GM21825 (cell line): ENCODE measurements at regions not wholly inside any gene's neighbourhood (a gene's known extent, or its start where the extent isn't known, plus 50 kb on each side); places are given as distances from the start of the nearest gene placed in this dataset.
"Not testable (repeated sequence)": the region's sequence is repeated elsewhere in the genome, so short reads cannot be mapped to it uniquely, and the experiment has no call there.

Experiments used
- ATAC-seq: cut with Tn5 transposase; IDR thresholded peaks from one replicate; pipeline ENCODE4 v1.9.1; 2021; ENCODE audit warnings: mild to moderate bottlenecking, moderate library complexity; ENCODE audit not compliant: unreplicated experiment

DNA sequence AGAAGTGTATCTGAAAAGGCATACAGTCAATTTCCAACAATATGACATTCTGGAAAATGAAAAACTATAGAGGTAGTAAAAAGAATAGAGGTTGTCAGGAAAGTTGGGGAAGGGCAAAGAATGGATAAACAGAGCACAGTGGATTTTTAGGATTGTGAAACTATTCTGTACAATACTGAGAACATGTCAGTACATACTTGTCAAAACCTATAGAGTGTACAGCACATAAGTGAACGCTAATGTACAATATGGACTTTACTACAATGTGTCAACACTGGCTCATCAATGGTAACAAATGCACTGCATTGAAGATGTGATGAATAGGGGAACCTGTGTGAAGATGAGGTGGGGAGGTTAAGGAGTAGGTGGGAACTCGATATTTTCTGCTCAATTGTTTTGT is 483.0 kb upstream of the PFKP start:
- ATAC-seq = no peak

DNA sequence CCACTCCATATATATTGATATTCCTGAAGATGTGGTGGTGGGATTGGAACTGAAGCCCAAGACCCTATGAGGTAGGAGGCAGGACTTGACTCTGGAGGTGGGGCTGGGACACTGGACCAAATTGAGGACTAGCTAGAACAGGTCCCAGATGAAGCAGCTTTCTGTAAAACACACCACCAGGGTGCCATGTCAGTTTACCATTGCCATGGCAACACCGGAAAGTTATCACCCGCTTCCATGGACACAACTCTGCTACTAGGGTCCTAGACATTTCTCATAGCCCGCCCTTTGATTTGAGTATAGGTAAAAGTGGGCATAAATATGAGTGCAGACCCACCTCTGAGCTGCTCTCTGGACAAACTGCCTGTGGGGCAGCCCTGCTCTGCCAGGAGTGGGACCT is 490.5 kb upstream of the PFKP start:
- no peak for ATAC-seq

DNA sequence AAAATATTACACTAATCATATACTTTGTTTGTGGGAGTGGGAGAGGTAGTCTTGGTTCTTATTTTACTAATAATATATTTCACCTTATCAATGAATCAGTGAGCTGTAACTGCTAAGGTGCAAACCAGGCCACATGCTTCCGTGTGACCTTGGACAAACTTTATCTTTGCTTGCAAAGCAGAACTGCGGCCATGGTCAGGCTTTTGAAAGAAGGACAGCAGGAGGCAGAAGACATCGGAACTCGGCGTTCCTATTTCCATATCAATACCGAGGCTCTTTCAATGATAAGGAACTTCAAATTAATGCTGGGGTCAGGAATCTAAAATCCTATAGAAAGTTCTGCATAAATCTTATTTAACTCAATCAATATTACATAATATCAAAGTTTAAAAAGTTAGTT is 491.9 kb upstream of the PFKP start:
- no peak for ATAC-seq

DNA sequence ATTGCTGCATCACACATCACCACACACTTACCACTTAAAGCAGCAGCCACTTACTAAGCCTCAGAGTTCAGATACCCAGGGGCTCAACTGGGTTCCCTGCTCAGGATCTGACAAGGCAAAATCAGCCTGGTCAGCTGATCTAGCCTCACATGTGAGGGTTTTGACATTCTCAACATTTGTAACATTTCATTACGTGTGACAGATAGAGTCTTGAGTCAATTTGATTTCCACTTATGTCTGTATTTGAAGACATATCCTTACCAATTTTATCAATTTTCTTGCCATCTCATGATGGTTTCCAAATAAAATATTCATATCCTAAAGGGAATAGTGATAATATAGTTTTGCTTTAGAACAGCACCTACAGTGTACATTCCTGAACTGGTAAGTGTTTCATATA is 494.7 kb upstream of the PFKP start:
- ATAC-seq = no peak

- ATAC-seq = peak; percentile 73
Observed at GRCh38 chr10:2556883-2557282, 510.5 kb upstream of the PFKP start.

GRCh38 chr10:2548071-2548470 is 519.3 kb upstream of the PFKP start:
- no peak for ATAC-seq

- ATAC-seq = no peak
Observed at GRCh38 chr10:2547606-2548005, 519.7 kb upstream of the PFKP start.

- not testable (repeated sequence) for ATAC-seq
Observed at GRCh38 chr10:2546894-2547293, 520.5 kb upstream of the PFKP start.

- ATAC-seq = no peak
Observed at GRCh38 chr10:2543974-2544373, 523.4 kb upstream of the PFKP start.

- no peak for ATAC-seq
Observed at GRCh38 chr10:2543142-2543886, 524.0 kb upstream of the PFKP start.

GRCh38 chr10:2541176-2541575 is 526.2 kb upstream of the PFKP start:
- ATAC-seq = no peak

DNA sequence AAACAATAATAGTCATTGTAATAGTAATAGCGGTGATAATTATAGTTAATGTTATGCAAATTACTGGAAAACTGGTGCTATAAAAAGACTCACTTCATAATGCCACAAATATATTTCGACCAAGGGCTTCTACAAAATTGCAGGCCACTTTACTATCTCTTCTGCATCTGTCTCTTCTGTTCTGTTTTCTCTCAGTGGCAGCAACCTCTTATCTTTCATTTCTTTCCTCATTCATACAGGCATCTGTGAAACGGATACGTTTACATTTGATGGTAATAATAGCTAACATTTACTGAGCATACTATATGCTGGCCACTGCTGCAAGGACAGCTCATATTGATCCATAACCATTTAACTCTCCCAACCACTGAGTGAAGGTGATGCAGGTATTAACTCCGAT is 537.4 kb upstream of the PFKP start:
- no peak for ATAC-seq

GRCh38 chr10:2525781-2526180 is 541.6 kb upstream of the PFKP start:
- no peak for ATAC-seq

DNA sequence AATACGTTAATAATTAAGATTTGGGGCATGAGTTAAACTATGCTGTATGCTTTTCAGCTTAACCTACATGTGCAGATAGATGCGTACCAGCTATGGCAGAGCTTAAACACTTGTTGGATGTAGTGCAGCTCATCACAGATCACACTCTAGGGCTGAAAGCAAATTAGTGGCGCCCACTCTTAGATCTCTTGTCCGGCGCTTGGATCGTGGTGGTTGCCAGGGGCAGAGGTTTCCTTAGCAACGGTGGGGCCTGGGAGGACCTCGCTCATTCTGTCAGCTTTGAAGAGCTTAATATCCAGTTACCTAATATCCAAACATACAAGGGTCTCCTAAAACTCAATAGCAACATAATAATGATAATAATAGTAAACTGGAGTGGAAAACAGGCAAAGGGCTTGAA is 548.2 kb upstream of the PFKP start:
- ATAC-seq = no peak

- ATAC-seq = no peak
Observed at GRCh38 chr10:2509081-2509531, 558.2 kb upstream of the PFKP start.

DNA sequence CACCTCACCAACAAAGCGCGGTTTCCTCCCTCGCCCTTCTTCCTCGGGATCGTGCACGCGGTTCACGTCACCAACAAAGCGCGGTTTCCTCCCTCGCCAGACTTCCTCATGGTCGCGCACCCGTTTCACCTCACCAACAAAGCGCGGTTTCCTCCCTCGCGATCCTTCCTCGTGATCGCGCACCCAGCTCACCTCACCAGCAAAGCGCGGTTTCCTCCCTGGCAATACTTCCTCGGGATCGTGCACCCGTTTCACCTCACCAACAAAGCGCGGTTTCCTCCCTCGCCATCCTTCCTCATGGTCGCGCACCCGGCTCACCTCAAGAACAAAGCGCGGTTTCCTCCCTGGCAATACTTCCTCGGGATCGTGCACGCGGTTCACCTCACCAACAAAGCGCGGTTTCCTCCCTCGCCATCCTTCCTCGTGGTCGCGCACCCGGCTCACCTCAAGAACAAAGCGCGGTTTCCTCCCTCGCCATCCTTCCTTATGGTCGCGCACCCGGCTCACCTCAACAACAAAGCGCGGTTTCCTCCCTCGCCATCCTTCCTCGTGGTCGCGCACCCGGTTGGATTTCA is 565.9 kb upstream of the PFKP start:
- not testable (repeated sequence) for ATAC-seq

DNA sequence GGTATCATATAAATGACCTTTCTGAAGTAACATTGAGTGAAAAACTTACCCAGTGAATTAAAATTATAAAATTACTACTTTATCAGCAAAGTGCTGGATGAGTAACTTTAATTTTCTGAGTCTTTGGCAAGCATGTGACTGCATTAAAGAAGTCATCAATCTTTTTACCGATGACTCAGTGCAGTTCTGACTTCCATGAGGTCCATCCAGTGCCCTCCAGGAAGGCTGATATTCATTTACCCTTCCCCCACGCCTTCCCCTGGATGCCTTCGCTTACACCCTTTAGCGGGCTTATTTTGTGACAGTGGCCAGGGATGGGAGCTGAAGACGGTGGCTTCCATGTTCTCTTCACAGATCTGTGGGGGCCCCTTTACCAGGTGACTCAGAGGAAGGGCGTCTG is 572.9 kb upstream of the PFKP start:
- no peak for ATAC-seq

- no peak for ATAC-seq
Observed at GRCh38 chr10:2488446-2489005, 578.8 kb upstream of the PFKP start.

- ATAC-seq = no peak
Observed at GRCh38 chr10:2487921-2488320, 579.4 kb upstream of the PFKP start.

DNA sequence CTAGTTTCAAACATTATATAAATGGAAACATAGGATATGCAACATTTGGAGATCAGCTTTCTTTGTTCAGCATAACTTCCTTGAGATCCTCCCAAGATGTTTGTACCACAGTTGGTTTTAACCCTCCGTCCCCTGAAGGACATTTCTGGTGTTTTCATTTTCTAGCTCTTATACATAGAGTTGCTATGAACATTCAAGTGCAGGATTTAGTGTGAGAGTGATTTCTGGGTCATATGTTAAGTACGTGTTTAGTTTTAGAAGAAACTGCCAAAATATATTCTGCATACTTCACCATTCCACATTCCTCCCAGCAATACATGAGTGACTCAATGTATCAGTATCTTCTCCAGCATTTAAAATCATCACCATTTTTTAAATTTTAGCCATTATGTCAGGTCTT is 588.7 kb upstream of the PFKP start:
- ATAC-seq = no peak

DNA sequence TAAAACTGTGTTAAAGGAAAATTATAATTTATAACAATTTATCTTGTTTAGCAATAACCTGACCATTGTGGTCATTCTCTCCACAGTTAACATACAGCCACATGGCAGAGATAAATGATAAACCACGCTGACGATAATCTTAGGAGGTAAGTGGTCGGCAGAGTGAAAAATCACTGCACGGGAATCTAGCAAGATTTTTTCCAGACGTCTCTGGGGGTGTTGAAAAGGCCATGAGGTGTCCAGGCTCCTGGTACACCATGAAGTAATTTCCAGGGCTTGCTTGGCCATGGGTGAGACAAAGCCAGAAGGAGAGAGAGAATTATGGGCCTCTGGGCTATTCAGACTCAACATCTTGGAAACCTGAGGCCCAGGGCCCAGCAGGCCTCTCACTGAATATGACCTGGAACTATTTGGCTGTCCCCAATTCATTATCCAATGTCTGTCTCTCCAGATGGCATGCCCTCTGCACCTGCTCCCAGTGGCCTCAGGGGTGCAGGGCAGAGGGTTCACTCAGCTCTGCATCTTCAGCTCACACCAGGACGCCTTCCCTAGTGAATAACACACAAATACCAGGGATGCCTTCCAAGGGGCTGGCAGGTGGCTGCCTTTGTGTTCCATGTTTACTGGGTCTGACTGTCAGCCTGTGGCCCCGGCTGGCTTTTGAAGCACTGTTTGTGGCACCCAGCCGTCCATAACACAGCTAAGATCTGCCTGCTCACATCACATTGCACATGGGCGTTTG is 590.4 kb upstream of the PFKP start:
- ATAC-seq = no peak
